HCT116 (cell line): ENCODE measurements at regions not wholly inside any gene's neighbourhood (a gene's known extent, or its start where the extent isn't known, plus 50 kb on each side); places are given as distances from the start of the nearest gene placed in this dataset.

Experiments used
- ATAC-seq: fragments of 200-7000 bp; cut with Tn5 transposase; 2 replicates; pipeline ENCODE4 v1.9.1; 2020; ENCODE audit warnings: mild to moderate bottlenecking, moderate library complexity
- BruUV-seq: library from RNA; stranded (reverse); fragments of 400-500 nt; replicated peaks from 2 replicates; lab custom pipeline; 2021; lab: Mats Ljungman, UMichigan
- CTCF ChIA-PET: fragments of 300-600 bp; sonication (Branson Sonifier 250); formaldehyde crosslinking; loops from one replicate; lab custom pipeline; 2021; ENCODE audit warnings: antibody characterized with exemption; lab: Charles Lee
- POLR2A ChIA-PET: fragments of 300-600, 350-600 bp; sonication (Branson Sonifier 250); formaldehyde crosslinking; loops from one replicate; lab custom pipeline; 2021; ENCODE audit warnings: antibody characterized with exemption; lab: Charles Lee
- RAD21 ChIA-PET, 2 experiments: fragments of 300-600 bp; sonication (Branson Sonifier 250); formaldehyde crosslinking; loops; one replicate each; lab custom pipeline; 2023; ENCODE audit warnings: low total read pairs in 2 of 2; ENCODE audit not compliant: uncharacterized antibody in 2 of 2, unreplicated experiment in 2 of 2, low non-redundant PET in 1 of 2; lab: Charles Lee
- DNase-seq: peaks from one replicate; pipeline ENCODE4 v3.0.0-alpha.2; 2010; ENCODE audit warnings: low read depth, low spot score
- H2AFZ ChIP-seq: fragments of 200-600 bp; shearing (Covaris generic), sonication (generic); 2 replicates; pipeline ENCODE4 v1.6.1; 2017; ENCODE audit warnings: low read depth, mixed run types, mixed read lengths, antibody characterized with exemption, low read length; ENCODE audit not compliant: poor library complexity, severe bottlenecking
- H3K27ac ChIP-seq: 2 replicates; pipeline ENCODE4 v1.5.1; 2012; ENCODE audit warnings: low read depth, low read length
- H3K27me3 ChIP-seq: fragments of 200-600 bp; sonication (generic); 2 replicates; pipeline ENCODE4 v1.6.1; 2016; ENCODE audit warnings: mixed run types, low read length, mixed read lengths; ENCODE audit not compliant: insufficient read depth
- H3K36me3 ChIP-seq, 2 experiments: fragments of 200-500 bp in 1 of 2; fragments of 200-600 bp in 1 of 2; sonication (Bioruptor generic) in 1 of 2; sonication (generic) in 1 of 2; 2 replicates each; pipeline versions ENCODE4 v1.5.1 to v1.6.1; 2014 to 2016; ENCODE audit warnings: low read length in 2 of 2, inconsistent platforms in 1 of 2, mixed read lengths in 1 of 2, mixed run types in 1 of 2; ENCODE audit not compliant: insufficient read depth in 2 of 2, control insufficient read depth in 1 of 2
- H3K4me1 ChIP-seq, 2 experiments: fragments of 200-600 bp in 1 of 2; sonication (generic) in 1 of 2; 2 replicates each; pipeline versions ENCODE4 v1.5.1 to v1.6.1; 2012 to 2017; ENCODE audit warnings: low read length in 2 of 2, inconsistent platforms in 1 of 2, mild to moderate bottlenecking in 1 of 2, mixed read lengths in 1 of 2, mixed run types in 1 of 2, moderate library complexity in 1 of 2; ENCODE audit not compliant: insufficient read depth in 2 of 2, control insufficient read depth in 1 of 2
- H3K4me2 ChIP-seq: fragments of 200-600 bp; sonication (generic); 2 replicates; pipeline ENCODE4 v1.6.1; 2017; ENCODE audit warnings: mixed run types, low read length, mixed read lengths
- H3K4me3 ChIP-seq, 2 experiments: fragments of 200-600 bp in 1 of 2; sonication (generic) in 1 of 2; replicated peaks in 1 of 2; 2 replicates each; pipeline ENCODE4 v1.5.1; 2011 to 2016; ENCODE audit warnings: low read length in 2 of 2, control low read depth in 1 of 2, low read depth in 1 of 2, mild to moderate bottlenecking in 1 of 2, mixed read lengths in 1 of 2, mixed run types in 1 of 2
- H3K79me2 ChIP-seq: fragments of 200-600 bp; sonication (generic); 2 replicates; pipeline ENCODE4 v1.6.1; 2017; ENCODE audit warnings: mild to moderate bottlenecking, mixed run types, low read length, moderate library complexity, mixed read lengths; ENCODE audit not compliant: insufficient read depth
- H3K9ac ChIP-seq: fragments of 200-600 bp; sonication (generic); 2 replicates; pipeline ENCODE4 v1.6.1; 2016; ENCODE audit warnings: low read length, mixed read lengths
- H3K9me2 ChIP-seq: fragments of 200-600 bp; sonication (generic), shearing (Covaris generic); 2 replicates; pipeline ENCODE4 v1.6.1; 2017; ENCODE audit warnings: mixed run types, mild to moderate bottlenecking, moderate library complexity; ENCODE audit not compliant: insufficient read depth
- H3K9me3 ChIP-seq, 2 experiments: fragments of 200-500 bp in 1 of 2; fragments of 200-600 bp in 1 of 2; sonication (Bioruptor generic) in 1 of 2; sonication (generic) in 1 of 2; 2 replicates each; pipeline ENCODE4 v1.6.1; 2014 to 2017; ENCODE audit warnings: low read length in 2 of 2, mixed read lengths in 2 of 2, inconsistent platforms in 1 of 2, low read depth in 1 of 2, mild to moderate bottlenecking in 1 of 2, mixed run types in 1 of 2, moderate library complexity in 1 of 2; ENCODE audit not compliant: control insufficient read depth in 1 of 2, insufficient read depth in 1 of 2
- H4K20me1 ChIP-seq: fragments of 200-600 bp; sonication (generic), shearing (Covaris generic); 2 replicates; pipeline ENCODE4 v1.6.1; 2017; ENCODE audit warnings: mixed run types, mild to moderate bottlenecking, moderate library complexity; ENCODE audit not compliant: insufficient read depth
- CBX3 ChIP-seq: IDR thresholded peaks from 2 replicates; pipeline ENCODE4 v1.6.1; 2012; ENCODE audit warnings: low read depth
- CEBPB ChIP-seq: IDR thresholded peaks from 2 replicates; pipeline ENCODE4 v1.6.1; 2012; ENCODE audit warnings: low read depth
- ELF1 ChIP-seq: IDR thresholded peaks from 2 replicates; pipeline ENCODE4 v1.6.1; 2012; ENCODE audit warnings: low read depth, borderline replicate concordance
- EZH2 ChIP-seq: fragments of 200-600 bp; sonication (generic); IDR thresholded peaks from 2 replicates; pipeline ENCODE4 v1.6.1; 2017; ENCODE audit warnings: antibody characterized with exemption, mixed run types
- EZH2phosphoT487 ChIP-seq: fragments of 200-600 bp; IDR thresholded peaks from 2 replicates; pipeline ENCODE4 v1.6.1; 2018; ENCODE audit warnings: antibody characterized with exemption, borderline replicate concordance
- FOSL1 ChIP-seq: IDR thresholded peaks from 2 replicates; pipeline ENCODE4 v1.6.1; 2012; ENCODE audit warnings: low read depth
- JUND ChIP-seq: IDR thresholded peaks from 2 replicates; pipeline ENCODE4 v1.6.1; 2012
- MAX ChIP-seq: IDR thresholded peaks from 2 replicates; pipeline ENCODE4 v1.6.1; 2012
- POLR2A ChIP-seq: IDR thresholded peaks from 2 replicates; pipeline ENCODE4 v1.7.0; 2011; ENCODE audit warnings: borderline replicate concordance; ENCODE audit not compliant: insufficient read depth, insufficient read length; ENCODE audit errors: extremely low read depth
- POLR2AphosphoS5 ChIP-seq: IDR thresholded peaks from 2 replicates; pipeline ENCODE4 v1.6.1; 2011; ENCODE audit warnings: mild to moderate bottlenecking, low read depth, low read length, moderate library complexity
- REST ChIP-seq: IDR thresholded peaks from 2 replicates; pipeline ENCODE4 v1.6.1; 2012; ENCODE audit warnings: low read depth
- SIN3A ChIP-seq: IDR thresholded peaks from 2 replicates; pipeline ENCODE4 v1.6.1; 2012; ENCODE audit warnings: low read depth
- SP1 ChIP-seq: IDR thresholded peaks from 2 replicates; pipeline ENCODE4 v1.6.1; 2012; ENCODE audit warnings: low read depth
- TCF7L2 ChIP-seq: IDR thresholded peaks from 2 replicates; pipeline ENCODE4 v1.7.0; 2011; ENCODE audit warnings: borderline replicate concordance, inconsistent platforms; ENCODE audit not compliant: insufficient read depth, insufficient read length; ENCODE audit errors: extremely low read depth
- YY1 ChIP-seq: IDR thresholded peaks from 2 replicates; pipeline ENCODE4 v1.6.1; 2011; ENCODE audit warnings: low read length, low read depth, moderate library complexity, mild to moderate bottlenecking; ENCODE audit not compliant: insufficient replicate concordance; ENCODE audit errors: extremely low read depth
- ZBTB33 ChIP-seq: IDR thresholded peaks from 2 replicates; pipeline ENCODE4 v1.6.1; 2011; ENCODE audit warnings: mild to moderate bottlenecking, low read length, moderate library complexity; ENCODE audit not compliant: insufficient replicate concordance; ENCODE audit errors: extremely low read depth
- ZFX ChIP-seq: fragments of 450-650 bp; IDR thresholded peaks from 2 replicates; pipeline ENCODE4 v1.6.1; 2017
- ZNF274 ChIP-seq: fragments of 200-500 bp; sonication (Bioruptor generic); IDR thresholded peaks from 2 replicates; pipeline ENCODE4 v1.6.1; 2014; ENCODE audit warnings: mild to moderate bottlenecking, low read depth, low read length, inconsistent platforms
- intact Hi-C: fragments of 100-400 bp; cut with micrococcal nuclease; formaldehyde crosslinking; loops from 2 replicates; pipeline ENCODE4 v1.10.0; 2022
- TF ChIP-seq, protein P1 (sequence below): IDR thresholded peaks from 2 replicates; pipeline ENCODE4 v1.6.1; 2012

DNA sequence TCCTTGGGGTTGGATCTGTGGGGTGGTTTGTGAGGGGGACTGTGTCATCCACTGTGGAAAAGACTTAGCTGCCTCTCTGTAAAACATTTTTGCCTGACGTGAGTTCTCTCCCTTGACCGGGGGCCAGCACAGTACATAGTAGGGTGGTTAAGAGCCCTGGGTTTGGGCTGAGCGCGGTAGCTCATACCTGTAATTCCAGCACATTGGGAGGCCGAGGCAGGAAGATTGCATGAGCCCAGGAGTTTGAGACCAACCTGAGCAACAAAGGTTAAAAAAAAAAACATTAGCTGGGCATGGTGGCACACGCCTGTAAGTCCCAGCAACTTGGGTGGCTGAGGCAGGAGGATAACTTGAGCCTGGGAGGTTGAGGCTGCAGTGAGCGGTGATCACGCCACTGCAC, 74.7 kb upstream of the WNT7B start:
- no peaks in the 10 kb centered on the region for H3K36me3 ChIP-seq
- H3K9me3 ChIP-seq, result no peaks in the 10 kb centered on the region
- H3K9ac ChIP-seq, result no peak overlapping the region
- H4K20me1 ChIP-seq, result no peaks in the 10 kb centered on the region
- no peaks in the 10 kb centered on the region for H3K9me2 ChIP-seq
- no TSS peak for BruUV-seq
- intact Hi-C loops, result no loop called here
- TF ChIP-seq MAX (no peak), ZFX (no peak), ELF1 (no peak), SIN3A (no peak), ZNF274 (no peak), POLR2A (no peak), TCF7L2 (no peak), REST (no peak), ZBTB33 (no peak), YY1 (no peak), POLR2AphosphoS5 (no peak), EZH2 (no peak), EZH2phosphoT487 (no peak), CEBPB (no peak), FOSL1 (no peak), SP1 (no peak), JUND (no peak), CBX3 (no peak)
- TF ChIP-seq, protein P1, sequence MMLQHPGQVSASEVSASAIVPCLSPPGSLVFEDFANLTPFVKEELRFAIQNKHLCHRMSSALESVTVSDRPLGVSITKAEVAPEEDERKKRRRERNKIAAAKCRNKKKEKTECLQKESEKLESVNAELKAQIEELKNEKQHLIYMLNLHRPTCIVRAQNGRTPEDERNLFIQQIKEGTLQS, result no peak
- TF ChIP-seq, all 23 proteins: peak for 0
- H3K4me2 ChIP-seq, result no peak overlapping the region
- RAD21 ChIA-PET, result interaction anchor here in 1 of 2 experiments (0.6 kb wide), 1 partner anchor 16 kb away, joined by 3 read pairs; no protein-coding TSS in a partner anchor
- H2AFZ ChIP-seq, result no peak overlapping the region
- no peak for ATAC-seq
- no peaks in the 10 kb centered on the region for H3K27me3 ChIP-seq
- peak overlapping the region; percentile 85; the same call in 1 of the 2 replicates for H3K27ac ChIP-seq
- H3K79me2 ChIP-seq, result peaks cover 27% of the 10 kb centered on the region
- peaks cover 19 to 27% of the 10 kb centered on the region in 2 experiments for H3K4me1 ChIP-seq
- CTCF ChIA-PET, result no interaction called here
- DNase-seq, result no peak
- no peak overlapping the region for H3K4me3 ChIP-seq
- POLR2A ChIA-PET, result interaction anchor here (1.3 kb wide), 1 partner anchor 17 kb away, joined by 3 read pairs; no protein-coding TSS in a partner anchor
